SK-MEL-5 (cell line): ENCODE measurements at regions not wholly inside any gene's neighbourhood (a gene's known extent, or its start where the extent isn't known, plus 50 kb on each side); places are given as distances from the start of the nearest gene placed in this dataset.

Experiments
- DNase-seq: peaks from one replicate; pipeline ENCODE4 v3.0.0-alpha.2; 2016; ENCODE audit warnings: low read depth, low spot score
- in situ Hi-C: cut with HindIII; loops from 2 replicates; pipeline ENCODE4 v1.10.0; 2016; ENCODE audit warnings: low sequenced_read_pairs, high pct_unique_total_duplicates, low pct_unique_long_range_greater_than_20kb

DNA sequence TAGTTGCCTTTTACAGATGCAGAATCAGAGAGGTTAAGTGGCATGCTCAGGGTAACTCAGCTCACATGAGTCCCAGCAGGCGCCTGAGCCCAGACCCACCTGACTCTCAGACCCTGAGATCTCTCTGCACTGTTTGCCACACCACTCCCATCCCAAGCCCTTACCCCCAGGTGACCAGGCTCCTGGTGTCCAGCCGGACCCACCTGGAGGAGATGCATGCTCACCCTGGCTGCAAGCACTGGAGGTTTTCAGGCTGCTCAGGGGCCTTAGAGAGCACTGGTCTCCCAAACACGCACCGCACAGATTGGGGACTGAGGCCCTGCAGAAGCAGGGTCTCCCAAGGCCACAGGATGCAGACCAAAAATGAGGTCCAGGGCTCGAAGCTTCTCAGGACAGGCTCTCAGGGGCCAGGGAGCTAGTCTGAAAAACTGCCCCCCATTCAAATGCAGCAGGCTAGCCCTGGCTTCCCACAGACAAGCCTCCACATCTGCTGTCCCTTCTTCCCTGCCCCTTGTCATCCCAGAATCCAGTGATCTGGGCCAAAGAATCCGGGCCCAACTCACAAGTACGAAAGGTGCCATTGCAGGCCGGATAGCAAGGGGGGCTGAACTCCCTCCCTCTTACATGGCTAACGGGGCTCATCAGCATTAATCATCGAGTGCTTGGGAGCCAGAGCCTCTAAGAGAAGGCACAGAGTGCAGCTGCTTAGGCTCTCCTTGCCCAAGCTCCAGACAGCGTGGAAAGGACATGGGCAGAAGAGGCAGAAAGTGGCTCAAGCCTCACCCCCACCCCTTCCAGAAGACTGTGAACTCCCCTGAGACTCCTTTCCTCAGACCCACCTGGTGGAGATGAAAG lies 90.2 kb upstream of the PRR20G start:
- in situ Hi-C loops = no loop called here
- DNase-seq = no peak

- no peak for DNase-seq
- in situ Hi-C loops = no loop called here
Observed at GRCh38 chr3:127375151-127375930, 87.5 kb upstream of the PRR20G start.

GRCh38 chr3:127374086-127375010 lies 86.5 kb upstream of the PRR20G start:
- peak; percentile 59 for DNase-seq
- in situ Hi-C loops = no loop called here

- in situ Hi-C loops = no loop called here
- DNase-seq = no peak
Observed at GRCh38 chr3:127373441-127374085, 85.7 kb upstream of the PRR20G start.

DNA sequence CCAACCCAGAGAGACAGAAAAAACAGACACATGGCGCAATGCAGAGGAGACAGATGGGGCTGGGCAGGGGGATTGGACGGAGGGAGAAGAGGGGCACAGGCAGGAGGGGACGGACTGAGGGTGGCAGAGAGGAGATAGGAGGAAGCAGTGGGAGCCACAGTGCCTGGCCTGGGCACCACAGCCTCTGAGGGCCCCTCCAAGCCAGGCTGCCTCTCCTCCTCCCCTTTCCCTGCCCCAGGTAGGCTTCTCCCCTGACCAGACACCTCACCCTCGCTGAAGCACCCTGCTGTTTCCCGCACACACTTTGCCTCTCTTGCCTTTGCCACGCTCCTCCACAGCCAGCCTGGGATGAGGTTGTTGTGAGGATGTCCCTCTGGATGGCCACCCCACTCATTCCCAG lies 84.0 kb upstream of the PRR20G start:
- no peak for DNase-seq
- in situ Hi-C loops = no loop called here

DNA sequence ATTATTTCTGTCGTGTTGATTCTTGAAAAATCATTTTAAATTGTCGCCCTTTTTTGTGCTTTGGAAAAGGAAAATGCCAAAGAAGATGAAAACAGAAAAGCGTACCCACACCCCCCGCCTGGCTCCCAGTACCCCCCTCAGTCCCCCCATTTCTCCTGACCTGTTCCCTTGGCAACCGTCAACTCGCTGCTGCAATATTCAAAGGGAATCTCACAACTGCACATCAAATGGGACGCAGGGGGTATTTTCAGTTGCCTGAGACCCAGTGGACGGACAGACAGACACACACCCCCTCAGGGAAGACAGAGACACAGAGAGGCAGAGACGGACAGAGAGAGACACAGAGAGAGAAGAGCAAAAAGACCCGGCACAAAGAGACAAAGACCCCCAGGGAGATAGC lies 83.5 kb upstream of the PRR20G start:
- in situ Hi-C loops = no loop called here
- DNase-seq = no peak

- in situ Hi-C loops = no loop called here
- no peak for DNase-seq
Observed at GRCh38 chr3:127370906-127371305, 83.1 kb upstream of the PRR20G start.

DNA sequence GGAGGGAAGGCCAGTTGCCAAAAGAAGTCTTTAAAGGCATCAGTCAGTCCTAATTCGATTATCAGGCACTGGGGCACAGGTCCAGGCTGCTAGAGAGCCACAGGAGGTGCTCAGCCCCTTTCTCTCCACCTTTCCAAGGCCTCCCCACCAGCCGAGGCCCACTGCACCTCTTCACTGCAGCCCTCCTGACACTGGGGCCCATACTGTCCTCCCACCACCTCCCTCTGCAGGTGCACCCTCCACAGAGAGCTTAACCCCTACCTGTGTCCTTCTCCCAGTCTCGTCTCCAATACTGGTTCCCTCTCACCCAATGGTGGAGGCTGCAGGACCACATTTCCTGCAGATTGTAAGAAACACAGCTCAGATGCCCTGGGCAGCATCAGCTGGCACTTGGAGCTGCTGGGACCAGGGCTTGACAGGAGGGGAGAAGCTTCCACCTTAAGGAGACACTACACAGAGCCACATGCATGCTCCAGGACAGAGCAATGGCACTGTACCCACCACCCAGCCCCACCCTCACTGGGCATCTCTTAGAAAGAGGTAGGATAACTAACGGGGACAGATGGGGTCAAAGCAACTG lies 81.6 kb upstream of the PRR20G start:
- no peak for DNase-seq
- in situ Hi-C loops = no loop called here

GRCh38 chr3:127368186-127369032 lies 80.6 kb upstream of the PRR20G start:
- in situ Hi-C loops = no loop called here
- DNase-seq = no peak

DNA sequence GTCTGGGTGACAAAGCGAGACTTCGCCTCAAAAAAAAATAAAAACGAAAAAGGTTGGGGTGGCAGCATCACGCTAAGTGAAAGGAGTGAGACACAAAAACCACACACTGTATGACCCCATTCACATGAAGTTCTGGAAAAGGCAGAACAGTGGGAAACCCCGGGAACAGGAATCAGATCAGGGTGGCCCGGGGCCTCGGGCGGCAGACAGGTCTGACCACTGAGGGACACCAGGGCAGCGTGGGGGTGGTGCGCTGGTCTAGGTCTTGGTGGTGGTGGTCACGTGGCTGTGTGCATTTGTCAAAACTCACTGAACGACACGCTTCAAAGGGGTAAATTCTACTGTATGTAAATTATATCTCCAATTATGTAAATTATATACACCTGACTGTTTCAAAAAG lies 79.7 kb upstream of the PRR20G start:
- no peak for DNase-seq
- in situ Hi-C loops = no loop called here

DNA sequence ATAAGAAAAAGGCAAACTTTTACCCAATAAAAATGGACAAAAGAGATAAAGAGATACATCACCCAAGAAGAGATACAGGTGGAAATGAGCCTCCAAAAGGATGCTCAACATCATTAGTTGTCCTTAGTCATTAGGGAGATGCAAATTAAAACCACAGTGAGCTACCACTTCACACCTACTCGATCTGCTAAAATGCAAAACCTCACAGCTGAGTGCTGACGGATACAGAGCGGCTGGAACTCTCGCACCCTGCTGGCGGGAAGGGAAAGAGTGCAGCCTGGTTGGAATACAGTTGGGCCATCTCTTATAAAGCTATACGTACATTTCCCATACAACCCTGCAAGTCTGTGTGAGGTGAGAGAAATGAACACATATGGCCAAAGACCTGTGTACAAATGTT lies 78.5 kb upstream of the PRR20G start:
- in situ Hi-C loops = no loop called here
- peak; percentile 37 for DNase-seq

DNA sequence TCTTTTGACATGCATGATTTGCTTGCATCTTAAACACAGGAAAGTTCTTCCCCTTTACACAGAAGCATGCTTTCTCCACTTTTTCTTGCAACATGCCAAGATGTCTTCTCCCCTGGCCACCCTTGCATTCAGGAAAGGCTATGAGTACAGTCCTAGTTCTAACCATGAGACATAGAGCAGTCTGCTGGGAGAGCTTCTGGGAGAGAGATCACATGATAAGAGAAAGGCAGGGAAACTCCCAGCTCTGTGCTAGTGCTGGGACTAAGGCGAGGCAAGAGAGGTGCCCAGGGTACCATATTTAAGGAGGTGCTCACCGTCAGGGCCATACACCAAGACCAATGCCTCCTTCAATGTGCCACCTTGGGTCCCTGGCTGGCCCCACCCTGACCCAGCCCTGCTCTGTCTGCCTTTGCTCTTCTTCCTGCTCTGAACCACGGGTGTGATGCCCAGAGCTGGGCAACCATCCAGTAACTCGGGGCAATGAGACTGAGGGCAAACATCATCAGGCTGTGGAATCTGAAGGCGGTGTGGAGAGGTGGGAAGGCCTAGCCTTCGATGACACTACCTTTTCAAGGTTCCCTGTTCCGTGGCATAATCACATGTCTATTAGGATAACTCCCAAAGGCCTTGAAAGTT lies 77.4 kb upstream of the PRR20G start:
- no peak for DNase-seq

GRCh38 chr3:127363891-127364290 lies 76.0 kb upstream of the PRR20G start:
- DNase-seq = no peak
- in situ Hi-C loops = no loop called here

More for the DNA sequence above, 77.4 kb upstream of the PRR20G start:
- in situ Hi-C loops = no loop called here

GRCh38 chr3:127363171-127363570 lies 75.3 kb upstream of the PRR20G start:
- in situ Hi-C loops = no loop called here
- DNase-seq = no peak

- no peak for DNase-seq
- in situ Hi-C loops = no loop called here
Observed at GRCh38 chr3:127360647-127361046, 72.8 kb upstream of the PRR20G start.

DNA sequence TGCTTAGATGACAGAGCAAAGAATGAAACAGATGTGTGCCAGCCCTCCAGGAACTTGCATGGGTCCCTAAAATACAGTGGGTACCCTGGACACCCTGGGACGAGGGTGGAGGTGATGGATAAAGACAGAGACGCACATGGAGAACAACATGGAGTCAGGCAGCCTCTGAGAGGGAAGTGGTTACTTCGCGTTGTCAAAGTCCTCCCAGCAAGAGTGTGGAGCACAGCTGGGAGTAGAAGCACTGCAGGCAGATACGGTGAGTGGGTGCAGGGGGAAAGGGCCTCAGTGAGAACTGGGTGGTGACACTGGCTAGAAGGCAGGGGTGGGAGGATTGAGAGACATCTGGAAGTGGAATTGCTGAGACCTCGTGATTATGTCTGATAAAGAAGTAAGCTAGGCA lies 70.8 kb upstream of the PRR20G start:
- in situ Hi-C loops = no loop called here
- no peak for DNase-seq
